ENCODE measurements at regions not wholly inside any gene's neighbourhood (a gene's known extent, or its start where the extent isn't known, plus 50 kb on each side); places are given as distances from the start of the nearest gene placed in this dataset.

GRCh38 chr21:41067709-41068108 is 100.3 kb upstream of the BACE2 start:
- TF ChIP-seq, protein P1, sequence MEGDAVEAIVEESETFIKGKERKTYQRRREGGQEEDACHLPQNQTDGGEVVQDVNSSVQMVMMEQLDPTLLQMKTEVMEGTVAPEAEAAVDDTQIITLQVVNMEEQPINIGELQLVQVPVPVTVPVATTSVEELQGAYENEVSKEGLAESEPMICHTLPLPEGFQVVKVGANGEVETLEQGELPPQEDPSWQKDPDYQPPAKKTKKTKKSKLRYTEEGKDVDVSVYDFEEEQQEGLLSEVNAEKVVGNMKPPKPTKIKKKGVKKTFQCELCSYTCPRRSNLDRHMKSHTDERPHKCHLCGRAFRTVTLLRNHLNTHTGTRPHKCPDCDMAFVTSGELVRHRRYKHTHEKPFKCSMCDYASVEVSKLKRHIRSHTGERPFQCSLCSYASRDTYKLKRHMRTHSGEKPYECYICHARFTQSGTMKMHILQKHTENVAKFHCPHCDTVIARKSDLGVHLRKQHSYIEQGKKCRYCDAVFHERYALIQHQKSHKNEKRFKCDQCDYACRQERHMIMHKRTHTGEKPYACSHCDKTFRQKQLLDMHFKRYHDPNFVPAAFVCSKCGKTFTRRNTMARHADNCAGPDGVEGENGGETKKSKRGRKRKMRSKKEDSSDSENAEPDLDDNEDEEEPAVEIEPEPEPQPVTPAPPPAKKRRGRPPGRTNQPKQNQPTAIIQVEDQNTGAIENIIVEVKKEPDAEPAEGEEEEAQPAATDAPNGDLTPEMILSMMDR (conservative IDR thresholded peaks at IDR 0.05; ENCODE audit: low read length), result no peak
- no peak for TF ChIP-seq EZH2phosphoT487 (IDR thresholded peaks at IDR 0.05; ENCODE audit: borderline replicate concordance)
